Mesothelial cell of epicardium (in vitro differentiated cells): ENCODE measurements at regions not wholly inside any gene's neighbourhood (a gene's known extent, or its start where the extent isn't known, plus 50 kb on each side); places are given as distances from the start of the nearest gene placed in this dataset.

ENCODE experiments used
- DNase-seq, 2 experiments: peaks; one replicate each; pipeline ENCODE4 v3.0.0; 2021; ENCODE audit warnings: low spot score in 2 of 2; ENCODE audit not compliant: unreplicated experiment in 2 of 2
- H3K27ac Mint-ChIP-seq: 2 replicates; pipeline ENCODE4 v1.8.0; 2021; ENCODE audit warnings: mixed read lengths
- H3K27me3 Mint-ChIP-seq: 2 replicates; pipeline ENCODE4 v1.8.0; 2021; ENCODE audit warnings: low read depth, mixed read lengths
- H3K36me3 Mint-ChIP-seq: 2 replicates; pipeline ENCODE4 v1.8.0; 2021; ENCODE audit warnings: mixed read lengths
- H3K4me1 Mint-ChIP-seq: 2 replicates; pipeline ENCODE4 v1.8.0; 2021; ENCODE audit warnings: mixed read lengths
- H3K4me3 Mint-ChIP-seq: 2 replicates; pipeline ENCODE4 v1.8.0; 2021; ENCODE audit warnings: mild to moderate bottlenecking, moderate library complexity, mixed read lengths
- H3K9me3 Mint-ChIP-seq: 2 replicates; pipeline ENCODE4 v1.8.0; 2021; ENCODE audit warnings: mixed read lengths
- TF ChIP-seq, protein P1 (sequence below): fragments of 200-600 bp; sonication (generic); IDR thresholded peaks from one replicate; pipeline ENCODE4 v1.5.0; 2021; ENCODE audit warnings: antibody characterized with exemption; ENCODE audit not compliant: unreplicated experiment

DNA sequence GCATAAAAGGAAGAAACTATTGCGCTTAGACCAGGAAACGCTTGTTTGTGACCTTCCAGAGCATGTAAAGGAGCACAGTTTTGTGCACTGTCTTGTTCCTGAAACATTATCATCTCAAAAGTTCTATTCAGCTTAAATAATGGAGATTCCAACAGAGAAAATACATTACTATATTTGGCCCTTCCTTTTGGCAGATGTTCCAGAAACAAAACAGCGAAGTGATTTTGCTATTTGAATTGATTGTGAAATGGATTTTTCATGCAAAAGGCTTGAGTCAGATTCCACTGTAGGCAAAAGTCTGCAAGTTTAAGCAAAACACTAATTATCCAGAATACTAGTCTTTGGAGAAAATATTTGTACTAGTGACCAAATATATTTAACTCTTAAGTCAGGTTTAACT lies 80.3 kb upstream of the PTBP2 start:
- peaks cover 8% of the 10 kb centered on the region for H3K4me1 Mint-ChIP-seq
- TF ChIP-seq, protein P1, sequence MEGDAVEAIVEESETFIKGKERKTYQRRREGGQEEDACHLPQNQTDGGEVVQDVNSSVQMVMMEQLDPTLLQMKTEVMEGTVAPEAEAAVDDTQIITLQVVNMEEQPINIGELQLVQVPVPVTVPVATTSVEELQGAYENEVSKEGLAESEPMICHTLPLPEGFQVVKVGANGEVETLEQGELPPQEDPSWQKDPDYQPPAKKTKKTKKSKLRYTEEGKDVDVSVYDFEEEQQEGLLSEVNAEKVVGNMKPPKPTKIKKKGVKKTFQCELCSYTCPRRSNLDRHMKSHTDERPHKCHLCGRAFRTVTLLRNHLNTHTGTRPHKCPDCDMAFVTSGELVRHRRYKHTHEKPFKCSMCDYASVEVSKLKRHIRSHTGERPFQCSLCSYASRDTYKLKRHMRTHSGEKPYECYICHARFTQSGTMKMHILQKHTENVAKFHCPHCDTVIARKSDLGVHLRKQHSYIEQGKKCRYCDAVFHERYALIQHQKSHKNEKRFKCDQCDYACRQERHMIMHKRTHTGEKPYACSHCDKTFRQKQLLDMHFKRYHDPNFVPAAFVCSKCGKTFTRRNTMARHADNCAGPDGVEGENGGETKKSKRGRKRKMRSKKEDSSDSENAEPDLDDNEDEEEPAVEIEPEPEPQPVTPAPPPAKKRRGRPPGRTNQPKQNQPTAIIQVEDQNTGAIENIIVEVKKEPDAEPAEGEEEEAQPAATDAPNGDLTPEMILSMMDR: no peak
- no peak overlapping the region for H3K27ac Mint-ChIP-seq
- no peak overlapping the region for H3K4me3 Mint-ChIP-seq
- H3K27me3 Mint-ChIP-seq: no peaks in the 10 kb centered on the region
- H3K9me3 Mint-ChIP-seq: no peaks in the 10 kb centered on the region
- no peak for DNase-seq
- H3K36me3 Mint-ChIP-seq: no peaks in the 10 kb centered on the region

DNA sequence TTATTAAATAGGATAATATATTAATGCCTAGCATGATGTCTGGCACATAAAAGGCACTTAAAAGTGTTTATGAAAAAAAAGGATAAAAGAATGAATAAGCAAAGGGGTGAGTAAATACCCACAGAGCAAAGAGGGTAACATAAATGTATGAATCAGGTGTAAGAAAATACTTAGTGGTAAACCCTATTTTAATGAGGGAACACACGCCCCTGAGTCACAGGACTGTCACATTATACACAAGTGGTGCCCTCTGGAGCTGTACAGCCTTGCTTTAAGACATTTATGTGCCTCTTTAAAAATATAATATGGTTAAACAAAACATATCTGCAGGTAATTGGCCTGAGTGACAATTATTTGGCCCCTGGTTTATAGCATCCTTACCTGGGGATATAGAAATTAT lies 78.1 kb upstream of the PTBP2 start:
- no peak overlapping the region for H3K4me3 Mint-ChIP-seq
- no peaks in the 10 kb centered on the region for H3K27me3 Mint-ChIP-seq
- no peaks in the 10 kb centered on the region for H3K36me3 Mint-ChIP-seq
- no peak for DNase-seq
- no peak overlapping the region for H3K27ac Mint-ChIP-seq
- no peaks in the 10 kb centered on the region for H3K9me3 Mint-ChIP-seq
- peaks cover 8% of the 10 kb centered on the region for H3K4me1 Mint-ChIP-seq
- TF ChIP-seq, protein P1: no peak

DNA sequence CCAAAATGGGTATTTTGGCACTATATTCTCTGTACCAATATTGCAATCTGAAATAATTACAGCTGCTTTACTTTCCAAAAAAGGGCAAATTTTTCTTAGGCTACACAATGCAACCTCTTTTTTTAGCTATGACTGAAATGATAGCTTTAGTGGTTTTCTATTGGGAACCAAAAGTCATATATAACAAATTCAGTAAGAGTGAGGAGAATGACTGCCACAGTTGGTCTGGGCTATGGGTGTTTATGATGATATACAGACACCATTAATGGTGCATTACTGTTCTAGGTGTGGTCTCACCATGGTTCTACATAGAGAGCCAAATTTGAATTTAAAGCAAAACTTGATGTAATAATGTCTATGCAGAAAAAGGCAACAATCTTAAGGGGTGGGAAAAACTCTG lies 72.3 kb upstream of the PTBP2 start:
- no peak for DNase-seq
- Mint-ChIP-seq H3K27me3 (no peaks in the 10 kb centered on the region), H3K4me1 (peaks cover 8% of the 10 kb centered on the region), H3K9me3 (peaks cover 23% of the 10 kb centered on the region), H3K36me3 (peaks cover 3% of the 10 kb centered on the region), H3K27ac (no peak overlapping the region), H3K4me3 (no peak overlapping the region)
- TF ChIP-seq, protein P1: no peak

DNA sequence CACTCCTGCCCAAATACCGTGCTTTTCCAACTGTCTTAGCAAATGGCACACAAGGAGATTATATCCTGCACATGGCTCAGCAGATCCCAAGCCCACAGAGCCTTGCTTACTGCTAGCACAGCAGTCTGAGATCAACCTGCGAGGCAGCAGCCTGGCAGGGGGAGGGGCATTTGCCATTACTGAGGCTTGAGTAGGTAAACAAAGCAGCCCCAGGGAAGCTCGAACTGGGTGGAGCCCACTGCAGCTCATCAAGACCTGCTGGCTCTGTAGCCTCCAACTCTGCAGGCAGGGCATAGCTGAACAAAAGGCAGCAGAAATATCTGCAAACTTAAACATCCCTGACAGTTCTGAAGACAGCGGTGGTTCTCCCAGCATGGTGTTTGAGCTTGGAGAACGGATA lies 70.1 kb upstream of the PTBP2 start:
- Mint-ChIP-seq H3K36me3 (peaks cover 4% of the 10 kb centered on the region), H3K4me3 (no peak overlapping the region), H3K4me1 (no peaks in the 10 kb centered on the region), H3K9me3 (peaks cover 37% of the 10 kb centered on the region), H3K27me3 (no peaks in the 10 kb centered on the region), H3K27ac (no peak overlapping the region)
- TF ChIP-seq, protein P1: no peak
- no peak for DNase-seq

DNA sequence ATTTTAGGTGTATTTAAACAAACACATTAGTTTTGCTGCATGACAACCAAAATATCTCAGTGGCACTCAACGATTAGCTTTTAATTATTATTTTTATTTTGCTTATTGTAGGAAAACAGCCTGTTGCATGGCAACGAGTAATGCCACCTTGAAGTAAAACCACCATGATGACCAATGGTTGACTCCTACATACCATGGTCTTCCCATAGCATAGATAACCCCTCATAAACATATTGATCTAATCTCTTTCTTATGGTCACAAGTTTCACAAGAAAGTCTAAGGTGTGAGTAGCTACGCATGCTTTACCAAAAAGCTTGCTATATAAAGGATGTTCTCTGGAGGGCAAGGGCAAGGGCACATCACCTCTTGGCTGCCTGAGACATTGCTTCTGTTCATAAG lies 61.5 kb upstream of the PTBP2 start:
- Mint-ChIP-seq H3K36me3 (peaks cover 6% of the 10 kb centered on the region), H3K27ac (no peak overlapping the region), H3K4me3 (no peak overlapping the region), H3K9me3 (peaks cover 47% of the 10 kb centered on the region), H3K4me1 (no peaks in the 10 kb centered on the region), H3K27me3 (no peaks in the 10 kb centered on the region)
- no peak for DNase-seq
- TF ChIP-seq, protein P1: no peak

DNA sequence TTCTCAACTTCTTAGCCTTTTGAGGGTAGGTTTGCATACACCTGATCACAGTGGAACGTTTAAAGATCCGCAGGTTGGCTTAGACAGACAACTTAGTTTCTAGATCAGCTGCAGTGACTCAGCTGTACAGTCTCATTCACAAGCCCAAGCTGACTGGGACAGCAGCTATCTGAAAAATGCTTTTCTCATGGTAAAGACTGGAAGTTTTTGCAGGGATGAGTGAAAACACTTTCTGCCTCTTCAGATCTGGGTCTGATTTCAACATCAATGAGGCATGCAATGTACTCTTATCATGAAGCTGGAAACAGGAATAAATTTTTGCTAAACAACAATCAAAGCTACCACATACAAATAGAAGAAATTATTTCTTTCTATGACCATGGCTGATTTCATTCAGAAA lies 61.1 kb upstream of the PTBP2 start:
- Mint-ChIP-seq H3K36me3 (peaks cover 4% of the 10 kb centered on the region), H3K27ac (no peak overlapping the region)

More for the DNA sequence above, 61.1 kb upstream of the PTBP2 start:
- H3K9me3 Mint-ChIP-seq: peaks cover 47% of the 10 kb centered on the region
- TF ChIP-seq, protein P1: no peak
- no peak overlapping the region for H3K4me3 Mint-ChIP-seq
- H3K27me3 Mint-ChIP-seq: no peaks in the 10 kb centered on the region
- no peak for DNase-seq
- no peaks in the 10 kb centered on the region for H3K4me1 Mint-ChIP-seq
